Esophagus mucosa (tissue), 1 donor: ENCODE measurements at regions not wholly inside any gene's neighbourhood (a gene's known extent, or its start where the extent isn't known, plus 50 kb on each side); places are given as distances from the start of the nearest gene placed in this dataset.

ENCODE experiments used
- ATAC-seq: fragments of 200-7000 bp; cut with Tn5 transposase; one replicate; pipeline ENCODE4 v1.9.1; 2020
- donor health status: DM: yes; HTN: yes; CAD: no.

DNA sequence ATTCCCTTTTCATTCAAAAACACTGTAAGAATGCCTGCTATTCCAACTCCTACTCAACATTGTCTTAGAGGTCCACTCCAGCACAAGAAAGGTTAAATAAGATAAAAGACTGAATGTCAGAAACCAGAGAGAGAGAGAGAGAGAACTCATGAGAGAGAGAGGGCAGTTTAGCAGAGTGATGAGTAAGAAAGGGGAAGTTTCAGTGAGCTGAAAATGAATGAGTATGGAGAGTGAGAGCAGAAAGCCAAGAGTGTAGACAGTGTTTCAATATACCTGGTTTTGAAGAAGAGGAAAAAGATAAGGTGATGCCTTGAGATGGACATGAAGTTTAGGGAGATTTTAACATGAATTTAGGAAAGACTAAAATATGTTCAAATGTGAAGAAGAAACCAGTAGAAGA, 528.0 kb upstream of the SEMA6A start:
- ATAC-seq = no peak

DNA sequence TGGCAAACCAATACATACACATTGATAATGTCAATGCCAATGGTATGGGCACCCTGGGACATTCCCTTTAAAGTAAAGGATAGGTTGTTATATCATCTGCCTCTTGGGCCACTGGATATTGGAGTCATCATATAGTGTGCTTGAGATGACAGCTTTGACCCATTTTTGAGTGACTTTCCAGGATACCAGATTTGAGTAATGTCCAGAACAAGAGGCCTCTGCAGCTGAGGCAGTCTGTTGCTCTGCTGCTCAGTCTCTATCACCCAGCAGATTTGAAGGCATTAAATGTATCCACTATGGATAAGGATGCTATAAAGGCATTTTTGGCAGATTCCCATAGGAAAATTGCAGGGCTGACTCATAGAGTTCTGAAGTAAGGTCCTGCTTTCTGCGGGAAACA, 525.6 kb upstream of the SEMA6A start:
- no peak for ATAC-seq

DNA sequence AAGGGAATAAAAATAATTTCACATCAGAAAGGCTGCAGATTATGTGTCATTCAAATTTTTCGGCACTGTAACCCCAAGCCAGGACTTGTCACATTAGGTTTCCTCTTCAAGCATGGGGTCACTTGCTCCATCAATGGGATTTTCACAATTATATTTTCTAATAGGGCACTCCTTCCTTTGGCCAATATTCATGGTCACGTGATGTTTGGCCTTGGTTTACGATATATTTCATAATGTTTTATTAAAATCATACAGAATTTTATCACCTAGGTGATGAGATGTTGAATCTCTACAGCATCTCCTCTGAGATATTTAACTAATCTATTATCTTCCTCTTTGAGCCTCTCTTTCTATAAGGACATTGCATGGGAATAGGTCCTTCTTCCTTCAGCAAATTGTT, 523.5 kb upstream of the SEMA6A start:
- no peak for ATAC-seq

DNA sequence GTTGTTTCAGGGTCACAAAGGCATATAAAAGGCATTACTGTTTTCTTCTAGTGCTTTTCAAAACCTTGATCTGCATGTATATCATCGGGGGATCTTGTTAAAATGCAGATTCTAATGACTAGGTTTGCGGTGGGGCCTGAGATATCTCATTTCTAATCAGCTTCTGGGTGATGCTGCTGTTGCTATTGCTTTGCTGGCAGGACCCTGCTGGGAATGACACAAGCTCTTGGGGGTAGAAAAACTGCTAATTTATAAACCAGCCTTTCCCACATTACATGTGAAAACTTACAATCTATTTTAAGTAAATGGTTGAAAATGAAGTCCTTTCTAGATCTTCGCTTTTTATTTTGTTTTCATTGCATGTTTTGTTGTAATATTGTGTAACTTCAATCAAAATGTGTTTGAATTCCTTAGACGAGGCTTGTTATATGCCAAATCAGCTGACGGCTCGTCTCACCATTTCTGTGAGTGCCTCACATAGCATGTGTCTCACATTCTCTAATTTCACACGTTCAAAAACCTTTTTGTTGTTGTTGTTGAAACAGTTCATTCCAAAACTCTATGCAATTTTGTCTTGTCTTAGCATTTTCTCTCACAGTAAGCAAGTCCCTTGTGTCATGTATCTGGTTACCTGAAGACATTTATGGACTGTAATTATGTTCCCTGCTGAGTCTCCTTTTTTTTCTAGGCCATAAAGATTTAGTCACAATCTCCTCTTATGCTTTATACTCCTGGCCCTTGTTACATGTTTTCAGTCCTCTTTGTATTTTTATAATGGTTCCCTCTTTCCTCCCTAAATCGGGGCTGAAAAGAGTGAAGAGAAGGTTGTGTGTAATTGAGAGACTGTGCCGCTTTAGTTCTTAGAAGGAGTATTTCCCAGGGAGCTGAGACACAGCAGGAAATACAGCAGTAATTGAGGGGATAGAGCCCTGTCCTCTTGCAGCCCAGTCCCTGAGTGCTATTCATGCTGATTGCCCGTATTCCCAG, 521.0 kb upstream of the SEMA6A start:
- no peak for ATAC-seq

DNA sequence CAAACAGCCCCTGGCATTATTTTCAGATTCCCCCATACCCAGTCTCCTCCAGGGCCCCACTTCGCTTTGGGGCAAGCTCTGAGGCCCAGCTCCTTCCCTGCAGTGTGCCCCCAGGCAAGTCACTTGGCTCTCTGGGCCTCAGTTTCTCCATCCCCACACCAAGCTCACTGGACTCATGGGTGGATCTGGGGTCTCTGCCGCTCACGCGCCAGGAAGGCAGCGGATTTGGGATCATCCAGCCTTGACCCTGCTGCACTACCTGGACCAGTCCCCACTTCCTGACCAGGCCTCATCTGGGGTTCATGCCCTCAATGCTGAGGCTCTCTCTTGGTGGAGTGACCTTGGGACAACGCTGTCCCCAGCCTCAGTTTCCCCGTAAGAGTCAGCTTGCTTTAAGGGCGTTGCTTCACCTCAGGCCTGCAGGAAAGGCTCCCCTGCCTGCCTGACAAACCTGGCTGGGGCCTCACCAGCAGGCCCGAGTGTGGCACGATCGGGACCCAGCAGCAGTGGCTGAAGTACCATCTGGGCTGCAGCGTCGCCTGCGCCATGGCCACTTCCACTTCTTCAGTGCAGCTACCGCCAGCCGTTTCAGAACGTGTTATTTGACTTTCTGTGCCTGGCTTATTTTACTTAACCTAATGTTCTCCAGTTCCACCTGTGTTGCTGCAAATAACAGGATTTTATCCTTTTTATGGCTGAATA, 519.6 kb upstream of the SEMA6A start:
- no peak for ATAC-seq

DNA sequence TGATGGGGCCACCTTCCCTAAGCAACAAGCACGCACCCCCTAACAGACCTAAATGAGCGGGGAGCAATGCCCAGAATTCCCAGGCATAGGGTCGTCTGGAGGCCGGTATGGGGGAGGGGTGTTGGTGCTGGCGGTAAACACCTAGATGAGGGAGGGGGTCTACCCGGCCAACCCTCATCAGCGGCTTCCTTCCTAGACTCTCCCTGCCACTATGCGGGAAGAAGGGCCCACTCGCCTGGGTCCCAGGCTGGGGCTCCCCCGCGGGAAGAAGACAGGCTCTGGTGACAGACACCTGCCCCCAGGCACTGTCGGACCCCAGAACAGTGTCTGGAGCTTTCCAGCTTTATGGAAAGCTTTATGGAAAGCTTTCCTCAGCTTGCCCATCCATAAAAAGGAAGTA, 519.0 kb upstream of the SEMA6A start:
- no peak for ATAC-seq

DNA sequence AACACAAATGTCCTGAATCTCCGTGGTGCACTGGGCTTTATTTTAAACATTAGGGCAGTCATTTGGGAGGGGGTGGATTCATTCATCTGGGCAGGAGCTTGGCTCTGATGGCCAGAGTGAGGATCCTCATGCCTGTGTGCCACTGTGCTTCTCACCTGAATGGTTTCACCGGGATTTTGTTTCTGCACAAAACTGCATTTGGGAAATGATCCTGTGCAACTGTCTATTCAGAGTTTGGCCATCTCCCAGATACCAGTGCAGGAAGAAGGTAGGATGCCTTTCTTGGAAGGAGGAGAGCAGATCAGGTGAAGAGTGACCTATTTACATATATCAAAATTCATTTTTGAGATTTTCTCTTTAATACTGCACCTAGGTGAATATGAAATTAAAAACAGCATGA, 514.4 kb upstream of the SEMA6A start:
- ATAC-seq = no peak

DNA sequence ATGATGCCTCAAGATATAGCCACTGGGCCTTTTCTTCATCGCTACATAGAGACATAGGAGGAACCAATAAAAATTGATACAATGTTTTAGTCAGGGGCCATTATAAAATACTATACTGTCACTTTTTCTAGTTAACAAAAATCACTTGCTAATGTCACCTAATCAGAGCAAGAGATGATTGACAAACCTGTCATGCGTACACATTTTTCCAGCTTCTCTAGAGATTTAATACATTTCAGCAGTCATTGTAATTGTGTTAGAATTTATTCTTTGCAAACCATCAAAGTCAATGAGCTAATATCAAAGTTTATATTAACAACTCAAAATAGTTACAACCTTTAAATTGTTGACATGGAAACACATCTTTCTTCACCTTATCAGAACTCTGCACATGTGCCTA, 513.6 kb upstream of the SEMA6A start:
- no peak for ATAC-seq

DNA sequence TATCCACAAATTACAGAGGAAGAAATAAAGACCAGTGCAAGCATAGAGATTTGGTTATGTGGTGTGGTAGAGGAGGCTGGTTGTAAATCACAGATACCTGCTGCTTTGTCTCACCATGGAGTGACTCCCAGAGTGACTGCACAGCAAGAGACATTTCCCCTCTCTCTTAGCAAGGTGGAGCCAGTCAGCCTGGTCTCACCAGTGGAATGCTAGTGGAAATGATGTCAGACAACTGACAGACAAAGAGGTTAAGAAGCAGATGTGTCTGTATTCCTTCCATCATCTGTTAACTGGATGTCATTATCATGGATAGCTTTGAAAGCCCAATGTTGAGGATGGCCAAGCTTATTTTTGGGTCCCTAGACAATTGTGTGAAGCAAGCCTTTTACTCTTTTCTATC, 509.4 kb upstream of the SEMA6A start:
- ATAC-seq = no peak

DNA sequence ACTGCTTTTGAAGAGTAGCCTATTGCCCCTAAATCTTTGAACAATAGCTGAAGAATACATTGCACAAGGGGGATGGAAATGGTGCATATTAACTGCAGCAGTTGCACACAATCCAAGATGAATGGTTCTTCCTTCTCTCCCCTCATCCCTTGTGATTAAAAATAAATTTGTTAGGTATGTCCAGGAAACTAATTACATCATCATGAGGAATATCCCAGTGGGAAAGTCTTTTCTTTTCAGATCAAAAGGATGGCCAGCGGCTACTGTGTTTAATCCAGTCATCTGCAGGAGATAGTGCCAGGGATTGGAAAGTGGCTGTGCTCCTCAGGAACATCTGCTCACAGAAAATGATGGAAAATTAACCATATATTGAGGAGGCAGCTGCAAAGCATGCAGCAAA, 508.4 kb upstream of the SEMA6A start:
- no peak for ATAC-seq

DNA sequence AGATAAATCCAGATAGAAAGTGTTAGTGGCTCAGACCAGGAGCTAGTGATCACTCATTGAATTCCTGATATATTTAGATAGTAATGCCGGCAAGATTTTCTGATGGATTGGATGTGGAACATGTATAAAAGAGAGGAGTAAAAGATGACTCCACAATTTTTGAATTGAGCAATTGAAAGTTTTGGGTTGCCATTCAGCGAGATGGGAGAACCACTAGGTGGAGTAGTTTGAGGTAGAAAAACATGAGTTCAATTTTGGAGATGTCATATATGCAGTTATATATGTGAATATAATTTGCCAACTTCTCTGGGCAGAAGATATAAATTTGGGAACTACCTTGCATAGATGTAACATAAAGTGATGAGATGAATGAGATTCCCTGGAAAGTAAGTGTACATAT, 502.5 kb upstream of the SEMA6A start:
- ATAC-seq = no peak

DNA sequence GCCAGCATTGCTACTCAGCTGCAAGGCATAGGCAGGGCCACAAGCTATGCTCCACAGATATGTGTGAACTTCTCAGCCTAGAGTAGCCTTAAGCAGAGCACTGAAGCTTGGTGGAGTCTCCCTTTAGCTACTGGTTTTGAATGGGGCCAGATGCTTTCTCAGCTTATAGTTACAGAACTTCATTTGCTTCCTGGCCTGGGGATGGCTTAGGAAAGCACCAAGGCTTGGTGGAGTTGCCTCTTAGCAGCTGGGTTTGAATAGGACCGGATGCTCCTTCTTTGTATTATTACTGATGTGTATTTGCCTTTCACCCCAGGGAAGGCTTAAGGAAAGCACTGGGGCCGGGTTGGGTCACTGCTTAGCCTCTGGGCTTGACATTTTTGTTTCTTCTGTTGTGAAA, 497.8 kb upstream of the SEMA6A start:
- ATAC-seq = no peak

DNA sequence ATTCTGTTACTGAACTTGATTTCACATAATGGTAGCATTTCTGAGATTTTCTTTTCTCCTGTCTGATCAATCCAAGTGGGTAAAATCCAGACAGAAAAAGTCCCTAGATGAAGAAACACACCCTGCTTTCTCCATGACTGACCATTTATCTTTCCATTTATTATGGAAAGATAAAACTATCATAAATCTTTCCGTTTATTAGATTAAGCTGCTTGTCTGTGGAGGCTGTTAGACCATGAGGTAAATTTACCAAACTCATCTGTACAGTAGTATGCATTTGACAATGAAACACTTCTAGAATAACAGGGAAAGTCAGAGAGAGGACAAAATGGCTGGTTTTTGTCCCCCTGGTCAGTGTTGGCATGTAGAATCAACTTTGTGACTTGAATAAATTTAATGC, 491.2 kb upstream of the SEMA6A start:
- no peak for ATAC-seq

DNA sequence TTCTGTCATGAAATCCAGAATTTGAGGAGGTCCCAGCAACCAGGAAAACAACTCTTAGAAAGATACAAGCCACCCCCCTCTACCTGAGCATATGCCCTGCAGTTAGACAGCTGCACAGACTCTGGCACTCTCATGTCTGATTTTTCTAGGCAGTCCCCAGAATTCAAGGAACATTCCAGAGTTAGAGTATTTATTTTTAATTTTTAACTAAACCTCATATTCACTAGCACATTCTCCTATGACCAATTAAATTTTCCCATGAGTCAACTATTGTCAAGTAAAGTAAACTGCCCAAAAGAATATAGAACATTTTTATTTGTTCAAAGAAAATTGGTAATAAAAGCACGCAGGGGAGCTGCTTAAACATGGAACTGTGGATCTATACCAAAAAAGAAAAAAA, 490.5 kb upstream of the SEMA6A start:
- ATAC-seq = no peak

DNA sequence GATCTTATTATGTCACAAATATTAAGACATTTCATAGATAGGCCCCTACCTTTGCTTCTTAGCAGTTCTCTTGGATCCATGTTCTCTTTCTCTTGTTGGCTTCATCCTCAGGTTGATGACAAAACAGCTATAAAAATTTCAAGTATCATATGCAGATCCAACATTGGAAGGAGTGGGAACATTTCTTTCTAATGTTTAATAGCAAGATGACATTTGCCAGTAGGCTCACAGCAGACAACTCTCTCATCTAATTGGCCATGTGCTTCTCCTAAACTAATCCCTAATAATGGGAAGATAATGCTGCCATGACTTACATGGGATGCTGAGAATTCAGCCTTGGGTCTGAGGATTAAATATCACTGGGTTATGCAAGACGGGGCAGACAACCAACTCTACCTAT, 485.5 kb upstream of the SEMA6A start:
- no peak for ATAC-seq

DNA sequence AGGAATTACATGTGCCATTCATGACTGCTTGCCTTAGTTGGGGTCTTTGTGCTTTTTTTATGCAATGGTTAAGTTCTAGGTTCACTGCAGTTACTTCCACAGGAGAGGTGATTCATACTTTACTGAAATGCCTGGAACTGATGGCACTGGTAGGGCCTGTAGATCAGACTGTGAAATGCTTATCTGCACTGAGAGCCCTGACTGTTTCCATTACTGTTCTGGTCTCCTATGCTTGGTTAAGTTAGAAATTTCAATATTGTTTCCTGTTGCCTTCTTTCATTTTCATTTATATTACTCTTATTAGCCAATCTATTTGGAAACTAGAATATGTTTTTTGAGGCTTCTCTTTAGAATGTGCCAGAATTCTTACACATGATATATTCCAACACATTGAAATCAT, 484.1 kb upstream of the SEMA6A start:
- ATAC-seq = no peak

DNA sequence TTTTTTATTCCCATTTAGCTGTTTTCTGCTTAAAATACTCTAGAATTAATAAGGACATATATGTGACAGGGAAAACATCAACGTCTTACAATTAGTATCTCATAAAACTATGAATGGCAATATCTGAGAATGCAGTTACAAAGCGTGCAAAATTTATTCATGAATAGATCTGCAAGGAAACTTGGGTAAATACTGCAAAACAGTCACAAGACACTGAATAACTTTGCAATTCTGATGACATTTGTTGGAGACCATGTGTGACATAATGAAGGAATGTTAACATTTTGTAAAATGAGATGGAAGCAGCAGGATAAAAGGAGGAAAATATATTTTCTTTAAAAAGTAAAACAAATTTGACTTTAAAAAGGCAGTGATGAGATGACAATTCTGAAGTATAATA, 480.9 kb upstream of the SEMA6A start:
- ATAC-seq = no peak

DNA sequence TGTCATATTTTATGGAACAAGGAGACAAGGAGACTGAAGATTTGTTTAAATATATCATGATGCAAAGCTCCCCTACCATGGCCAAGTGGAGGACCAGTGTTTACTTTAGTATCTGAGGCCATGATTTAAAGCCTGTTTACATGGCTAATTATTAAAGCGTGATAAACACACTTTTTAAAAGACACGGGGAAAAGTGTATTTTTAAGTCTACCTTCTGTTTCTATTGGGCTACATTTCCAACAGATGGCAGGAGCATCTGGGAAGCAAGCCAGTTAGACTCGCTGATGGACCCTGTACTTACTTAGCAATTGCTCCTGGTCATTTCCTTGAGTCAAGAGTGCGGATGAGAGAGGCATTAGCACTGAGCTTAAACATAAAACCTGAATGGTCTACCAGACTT, 480.3 kb upstream of the SEMA6A start:
- ATAC-seq = no peak

DNA sequence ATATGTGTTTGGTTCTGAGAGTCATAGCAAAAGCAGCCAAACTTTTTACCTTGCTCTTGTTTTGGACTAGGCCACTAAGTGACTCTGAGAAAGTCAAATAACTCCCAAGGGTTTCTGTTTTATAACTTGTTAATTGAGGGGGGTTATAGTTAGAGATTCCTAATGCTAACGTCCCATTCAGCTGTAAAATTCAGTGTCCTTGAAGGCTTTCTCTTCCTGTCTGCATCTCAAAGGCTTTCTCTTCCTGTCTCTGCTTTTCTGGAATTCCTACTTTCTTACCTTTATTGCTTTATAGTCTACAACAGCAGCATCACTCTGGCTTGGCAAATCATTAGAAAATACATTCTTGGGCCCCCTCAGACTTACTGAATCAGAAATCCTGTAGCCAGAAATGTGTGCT, 479.5 kb upstream of the SEMA6A start:
- no peak for ATAC-seq

DNA sequence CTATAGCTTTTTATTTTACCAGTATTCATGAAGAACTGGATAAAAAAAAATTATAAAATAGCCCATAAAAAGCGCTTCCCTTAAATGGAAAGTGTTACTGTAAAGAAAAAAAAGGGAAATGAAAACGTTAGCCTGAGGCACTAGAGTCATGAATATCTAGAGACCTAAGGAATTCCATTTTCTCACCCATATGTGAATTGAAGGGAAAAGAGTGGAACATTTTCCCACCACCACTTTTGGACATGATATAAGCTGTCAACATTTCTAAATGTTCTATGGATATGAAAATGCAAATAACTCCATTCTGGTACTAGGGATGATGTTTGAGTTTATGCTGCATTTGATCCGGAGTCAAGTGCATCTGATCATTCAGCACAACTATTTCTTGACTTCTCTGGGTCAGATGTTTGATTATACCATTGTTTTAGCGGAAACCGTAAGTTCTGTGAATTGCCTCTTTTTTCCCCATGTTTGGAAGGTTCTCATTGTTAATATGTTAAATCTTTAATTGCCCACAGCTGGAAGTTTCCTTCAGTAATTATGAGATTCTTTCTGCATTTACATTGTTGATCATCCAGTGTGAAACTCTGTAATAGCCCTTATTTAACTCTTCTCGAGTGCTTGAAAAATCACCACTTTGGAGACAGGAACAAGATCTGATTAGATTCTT, 467.4 kb upstream of the SEMA6A start:
- ATAC-seq = no peak

DNA sequence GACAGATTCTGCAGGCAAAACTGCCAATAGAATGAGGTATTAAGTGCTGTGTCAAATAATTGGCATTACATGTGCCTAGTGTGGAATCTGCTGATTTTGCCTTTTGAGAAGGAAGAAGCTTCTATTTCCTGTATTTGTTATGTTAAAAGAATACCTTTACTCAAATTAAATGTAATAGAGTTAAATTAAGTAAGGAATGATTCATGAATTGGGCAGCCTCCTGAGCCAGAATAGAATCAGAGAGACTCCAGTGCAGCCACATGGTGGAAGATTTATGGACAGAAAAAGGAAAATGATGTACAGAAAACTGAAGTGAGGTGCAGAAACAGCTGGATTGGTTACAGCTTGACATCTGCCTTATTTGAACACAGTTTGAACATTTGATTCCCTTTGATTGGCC, 464.4 kb upstream of the SEMA6A start:
- ATAC-seq = no peak

DNA sequence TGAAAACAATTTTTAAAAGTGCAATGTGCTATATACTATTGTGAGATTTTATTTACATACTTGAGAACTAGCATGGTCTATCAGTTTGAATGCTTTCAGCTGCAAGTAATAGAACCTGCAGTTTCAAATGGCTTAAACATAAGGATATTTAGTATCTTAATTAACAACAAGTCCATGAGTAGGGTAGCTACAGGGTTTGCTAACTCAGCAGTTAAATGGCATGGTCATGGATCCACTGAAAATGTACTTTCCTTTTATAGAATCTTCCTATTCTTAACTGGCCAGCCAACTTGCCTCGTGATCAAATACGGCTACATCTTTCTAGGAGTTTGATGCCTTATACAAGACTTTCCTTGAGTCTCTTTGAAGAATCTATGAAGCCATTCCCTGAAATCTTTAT, 452.8 kb upstream of the SEMA6A start:
- no peak for ATAC-seq

DNA sequence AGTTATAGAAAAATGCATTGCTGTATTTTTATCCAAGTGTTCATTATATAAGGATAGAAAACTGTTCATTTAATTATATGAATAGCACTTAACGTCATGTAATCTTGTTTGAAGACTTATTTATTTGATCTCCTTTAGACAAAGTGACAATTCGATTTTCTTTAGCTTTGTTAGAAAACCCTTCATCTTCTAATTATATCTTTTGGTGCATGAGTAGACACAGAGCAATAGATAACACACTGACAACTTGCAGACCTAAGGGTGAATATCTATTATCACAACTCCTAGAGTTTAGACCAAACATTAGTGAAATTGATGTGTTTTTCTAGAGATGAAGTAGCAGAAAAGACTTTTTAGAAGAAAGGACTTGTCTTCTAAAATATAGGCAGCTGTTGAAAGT, 446.4 kb upstream of the SEMA6A start:
- no peak for ATAC-seq
